Astrocyte of the cerebellum (primary cell): ENCODE measurements at regions not wholly inside any gene's neighbourhood (a gene's known extent, or its start where the extent isn't known, plus 50 kb on each side); places are given as distances from the start of the nearest gene placed in this dataset.
"Not testable (repeated sequence)": the region's sequence is repeated elsewhere in the genome, so short reads cannot be mapped to it uniquely, and the experiment has no call there.

Experiments used
- DNase-seq: peaks from one replicate; pipeline ENCODE4 v3.0.0-alpha.2; 2011; ENCODE audit warnings: low read depth
- H3K4me3 ChIP-seq: 2 replicates; pipeline ENCODE4 v1.5.1; 2011; ENCODE audit warnings: mild to moderate bottlenecking, low read depth, low read length, moderate library complexity
- CTCF ChIP-seq: IDR thresholded peaks from 2 replicates; pipeline ENCODE4 v1.5.1; 2012; ENCODE audit warnings: low read length, low read depth, moderate library complexity, mild to moderate bottlenecking; ENCODE audit errors: missing control alignments
- in situ Hi-C: cut with HindIII; loops from 2 replicates; pipeline ENCODE4 v1.10.0; 2017; ENCODE audit warnings: low sequenced_read_pairs

DNA sequence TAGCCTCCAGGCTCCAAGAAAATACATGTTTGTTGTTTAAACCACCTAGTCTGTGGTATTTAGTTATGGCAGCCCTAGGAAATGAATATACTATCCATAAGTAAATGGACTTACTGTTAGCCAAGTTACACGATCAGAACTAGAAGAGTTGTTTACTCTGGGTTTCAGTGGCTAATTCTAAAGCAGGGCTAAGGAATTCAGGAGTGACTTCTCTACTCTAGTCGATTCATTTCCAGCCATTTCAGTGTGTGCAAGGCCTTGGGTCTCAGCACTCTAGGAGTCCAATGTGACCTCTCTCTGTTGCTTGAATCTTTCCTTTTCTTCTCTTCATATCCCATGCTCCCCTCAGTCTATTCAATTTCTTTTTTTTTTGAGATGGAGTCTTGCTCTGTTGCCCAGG, 66.7 kb downstream of the BHLHE40 start:
- H3K4me3 ChIP-seq, result no peak overlapping the region
- no peak for TF ChIP-seq CTCF
- no peak for DNase-seq
- in situ Hi-C loops, result no loop called here

- in situ Hi-C loops, result no loop called here
- TF ChIP-seq CTCF, result no peak
- DNase-seq, result no peak
- H3K4me3 ChIP-seq, result no peak overlapping the region
These were observed 68.7 kb downstream of the BHLHE40 start for GRCh38 chr3:5047764-5048419.

GRCh38 chr3:5051772-5052171, 70.3 kb upstream of the ARL8B start:
- DNase-seq, result no peak
- no peak overlapping the region for H3K4me3 ChIP-seq
- in situ Hi-C loops, result no loop called here
- no peak for TF ChIP-seq CTCF

- in situ Hi-C loops, result no loop called here
- H3K4me3 ChIP-seq, result no peak overlapping the region
- no peak for TF ChIP-seq CTCF
- no peak for DNase-seq
These were observed 69.8 kb upstream of the ARL8B start for GRCh38 chr3:5052247-5052646.

- TF ChIP-seq CTCF, result no peak
- no peak overlapping the region for H3K4me3 ChIP-seq
- DNase-seq, result peak; percentile 83
- in situ Hi-C loops, result no loop called here
These were observed 68.9 kb upstream of the ARL8B start for GRCh38 chr3:5053021-5053831.

DNA sequence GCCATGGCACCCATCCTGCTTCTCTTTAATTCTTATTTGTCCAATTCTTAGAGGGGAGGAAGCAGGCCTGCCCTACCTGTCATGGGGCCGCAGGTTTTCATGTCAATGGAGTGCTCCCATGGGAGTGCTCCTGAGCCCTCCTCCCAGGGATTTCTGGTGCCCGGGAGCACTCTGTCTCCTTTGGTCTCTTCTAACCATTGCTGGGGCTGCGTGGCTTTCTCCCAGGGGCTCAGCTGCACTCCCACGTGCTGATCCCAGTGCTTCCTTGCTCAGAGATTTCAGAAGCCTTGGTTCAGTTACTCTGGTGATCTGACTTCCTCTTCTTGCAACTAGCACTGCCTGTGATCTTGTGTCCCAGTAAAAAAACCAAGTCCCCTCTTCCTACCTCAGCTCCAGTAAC, 68.0 kb upstream of the ARL8B start:
- TF ChIP-seq CTCF, result no peak
- no peak for DNase-seq

GRCh38 chr3:5054579-5054978, 67.5 kb upstream of the ARL8B start:
- DNase-seq, H3K4me3 ChIP-seq, in situ Hi-C loops: not testable (repeated sequence)

More for the DNA sequence above, 68.0 kb upstream of the ARL8B start:
- in situ Hi-C loops, result no loop called here
- H3K4me3 ChIP-seq, result no peak overlapping the region
